Body of pancreas (tissue), 4 donors: ENCODE measurements at regions not wholly inside any gene's neighbourhood (a gene's known extent, or its start where the extent isn't known, plus 50 kb on each side); places are given as distances from the start of the nearest gene placed in this dataset.

Experiments
- CTCF ChIP-seq, 7 experiments: fragments of 450-650 bp in 4 of 7; fragments of 200-600 bp in 3 of 7; sonication (generic) in 3 of 7; IDR thresholded peaks; one replicate each; pipeline ENCODE4 v1.5.1; 2016 to 2019; ENCODE audit warnings: antibody characterized with exemption in 7 of 7
- POLR2A ChIP-seq, 3 donors: fragments of 450-650 bp; IDR thresholded peaks; one replicate each; pipeline ENCODE4 v1.6.1; 2016; ENCODE audit warnings: antibody characterized with exemption in 3 of 3, mild to moderate bottlenecking in 2 of 3

GRCh38 chr6:122151763-122152162 lies 247.7 kb upstream of the HSF2 start:
- TF ChIP-seq CTCF (IDR thresholded peaks at IDR 0.05) (no peak), POLR2A (IDR thresholded peaks at IDR 0.05) (no peak)
